ENCODE measurements at regions not wholly inside any gene's neighbourhood (a gene's known extent, or its start where the extent isn't known, plus 50 kb on each side); places are given as distances from the start of the nearest gene placed in this dataset.
"Not testable (repeated sequence)": the region's sequence is repeated elsewhere in the genome, so short reads cannot be mapped to it uniquely, and the experiment has no call there.

GRCh38 chr1:244297087-244297486 is 154.6 kb downstream of the ADSS2 start:
- DNase-seq (ENCODE audit: low read depth): no peak

DNA sequence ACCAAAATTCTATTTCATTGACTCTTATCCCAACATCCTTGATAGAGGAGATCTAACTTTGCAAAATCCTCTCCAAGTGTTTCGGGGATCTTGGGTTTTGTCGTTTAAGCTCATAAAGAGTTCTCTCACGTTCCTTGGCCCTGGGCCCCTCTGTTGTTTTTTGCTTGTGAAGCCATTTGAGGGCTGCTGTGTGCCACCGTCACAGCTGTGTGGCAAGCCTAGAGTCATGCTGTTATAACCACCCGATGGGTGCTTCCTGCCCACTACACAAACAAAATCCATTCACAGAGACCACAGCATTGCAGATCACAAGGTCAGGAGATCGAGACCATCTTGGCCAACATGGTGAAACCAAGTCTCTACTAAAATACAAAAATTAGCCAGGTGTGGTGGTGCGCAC is 154.1 kb downstream of the ADSS2 start:
- no peak for DNase-seq (ENCODE audit: low read depth)

DNA sequence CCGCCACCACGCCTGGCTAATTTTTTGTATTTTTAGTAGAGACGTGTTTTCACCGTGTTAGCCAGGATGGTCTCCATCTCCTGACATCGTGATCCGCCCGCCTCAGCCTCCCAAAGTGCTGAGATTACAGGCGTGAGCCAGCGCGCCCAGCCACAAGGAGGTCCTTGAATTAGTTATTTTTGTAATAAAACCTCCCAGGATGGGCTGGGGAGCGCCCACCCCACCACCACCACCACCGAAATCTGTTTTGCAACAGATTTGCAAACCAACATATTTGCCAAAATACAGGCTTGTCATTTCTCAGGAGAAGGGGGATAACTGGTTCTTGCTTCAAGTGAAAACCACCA is 151.7 kb downstream of the ADSS2 start:
- not testable (repeated sequence) for DNase-seq (ENCODE audit: low read depth)

DNA sequence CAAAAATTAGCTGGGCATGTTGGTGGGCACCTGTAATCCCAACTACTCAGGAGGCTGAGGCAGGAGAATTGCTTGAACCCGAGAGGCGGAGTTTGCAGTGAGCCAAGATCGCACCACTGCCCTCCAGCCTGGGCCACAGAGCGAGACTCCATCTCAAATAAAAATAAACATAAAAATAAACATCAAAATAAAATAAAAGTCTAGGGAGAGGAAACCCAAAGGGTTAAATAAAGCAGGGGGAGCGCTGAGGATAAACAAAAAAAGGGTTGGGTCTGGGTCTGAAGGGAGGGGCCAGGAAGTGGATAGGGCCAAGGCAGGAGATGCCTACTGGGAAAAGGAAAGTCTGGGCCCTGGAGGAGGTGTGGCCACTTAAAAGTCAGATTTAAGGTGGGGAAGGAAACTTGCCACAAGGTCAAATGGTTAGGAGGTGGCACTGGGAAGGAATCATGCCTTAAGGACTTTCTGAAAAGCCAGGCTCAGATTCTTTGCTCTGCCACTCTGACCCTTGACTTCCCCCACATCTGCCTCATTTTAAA is 150.0 kb downstream of the ADSS2 start:
- no peak for DNase-seq (ENCODE audit: low read depth)

DNA sequence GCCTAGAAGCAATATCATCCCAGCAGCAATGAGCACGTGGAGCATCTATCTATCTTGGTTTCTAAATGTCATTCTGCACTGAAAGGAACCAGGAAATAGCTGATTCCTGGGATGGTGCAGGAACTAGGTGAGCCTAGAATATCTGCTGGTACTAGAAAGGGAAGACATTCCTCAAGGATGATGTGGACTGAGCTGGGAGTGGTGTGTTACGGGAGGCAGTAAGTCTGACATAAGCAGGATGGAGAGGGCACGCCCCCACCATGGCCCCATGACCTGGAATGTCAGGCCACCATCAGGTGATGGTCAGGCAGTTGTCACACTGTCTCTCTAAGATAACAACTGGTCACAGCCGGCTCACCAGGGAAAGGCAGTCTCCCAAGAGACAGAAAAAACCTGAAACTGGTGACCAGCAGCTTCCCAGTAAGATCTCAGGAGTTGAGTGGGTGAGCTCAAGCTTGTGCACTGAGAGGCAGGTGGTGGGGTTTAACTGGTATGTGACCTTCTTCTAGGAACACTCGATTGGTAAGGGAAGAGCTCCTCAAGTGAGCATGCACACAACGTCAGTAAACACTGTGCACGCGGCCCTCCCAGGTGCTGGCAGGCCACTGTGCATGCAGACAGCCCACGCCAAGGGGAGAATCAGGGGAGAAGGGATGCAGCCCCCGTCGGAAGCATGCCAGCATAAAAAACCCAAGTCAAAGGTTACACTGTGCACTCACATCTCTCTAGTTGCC is 148.7 kb downstream of the ADSS2 start:
- no peak for DNase-seq (ENCODE audit: low read depth)

- DNase-seq (ENCODE audit: low read depth): no peak
Measured at GRCh38 chr1:244303610-244303969, 148.1 kb downstream of the ADSS2 start.

- DNase-seq (ENCODE audit: low read depth): no peak
Measured at GRCh38 chr1:244304156-244304555, 147.6 kb downstream of the ADSS2 start.

DNA sequence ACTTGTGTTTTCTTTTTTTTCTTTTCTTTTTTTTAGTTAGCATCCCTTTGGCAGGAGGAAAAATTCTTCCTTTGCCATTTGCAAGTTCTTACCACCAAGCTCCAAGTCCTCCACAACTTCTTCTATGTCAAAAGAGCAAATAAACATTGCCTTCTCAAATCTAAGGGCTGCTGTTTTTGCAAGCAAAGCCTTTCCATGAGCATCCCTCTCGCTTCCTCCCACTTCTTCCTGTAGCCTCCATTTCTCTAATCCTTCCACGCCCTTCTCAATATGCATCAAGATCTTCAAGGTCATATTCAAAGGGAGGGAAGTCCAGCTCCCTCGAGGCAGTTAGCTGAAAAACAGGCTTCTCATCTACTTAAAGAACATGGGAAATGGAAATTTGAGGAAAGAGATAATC is 147.1 kb downstream of the ADSS2 start:
- no peak for DNase-seq (ENCODE audit: low read depth)

DNA sequence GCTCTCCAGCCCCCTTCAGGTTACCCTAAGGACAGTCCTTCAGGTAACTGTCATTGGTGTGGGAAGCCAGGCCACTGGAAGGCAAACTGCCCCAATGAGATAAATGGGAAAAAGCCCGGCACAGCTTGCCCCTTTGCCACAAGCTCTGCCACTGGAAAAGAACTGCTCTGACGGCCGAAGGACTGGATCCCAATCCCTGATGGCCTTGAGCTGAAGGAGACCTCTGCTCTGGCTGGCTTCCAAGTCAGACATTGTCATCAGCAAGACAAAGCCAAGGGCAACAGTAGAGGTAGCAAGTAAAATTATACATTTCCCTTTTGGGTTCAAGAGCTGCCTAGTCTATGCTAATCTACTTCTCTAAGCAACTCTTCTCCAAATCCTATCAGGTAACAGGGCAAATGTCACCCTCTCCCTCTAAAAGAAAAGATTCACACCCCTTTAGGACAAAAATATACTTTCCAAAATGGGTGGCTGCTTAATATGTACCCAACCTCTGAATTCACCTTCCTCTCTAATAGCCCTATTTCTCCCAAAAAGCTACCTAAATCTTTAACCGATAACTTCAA is 145.8 kb downstream of the ADSS2 start:
- no peak for DNase-seq (ENCODE audit: low read depth)

GRCh38 chr1:244306544-244306943 is 145.2 kb downstream of the ADSS2 start:
- no peak for DNase-seq (ENCODE audit: low read depth)

DNA sequence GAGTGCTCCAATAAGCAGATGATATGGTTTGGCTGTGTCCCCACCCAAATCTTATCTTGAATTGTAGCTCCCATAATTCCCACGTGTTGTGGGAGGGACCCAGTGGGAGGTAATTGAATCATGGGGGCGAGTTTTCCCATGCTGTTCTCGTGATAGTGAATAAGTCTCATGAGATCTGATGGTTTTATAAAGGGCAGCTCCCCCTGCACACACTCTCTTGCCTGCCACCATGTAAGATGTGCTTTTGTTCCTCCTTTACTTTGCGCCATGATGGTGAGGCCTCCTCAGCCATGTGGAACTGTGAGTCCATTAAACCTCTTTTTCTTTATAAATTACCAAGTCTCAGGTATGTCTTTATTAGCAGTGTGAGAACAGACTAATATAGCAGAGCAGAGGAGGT is 142.5 kb downstream of the ADSS2 start:
- DNase-seq (ENCODE audit: low read depth): not testable (repeated sequence)

- DNase-seq (ENCODE audit: low read depth): no peak
Measured at GRCh38 chr1:244311784-244312532, 139.8 kb downstream of the ADSS2 start.

DNA sequence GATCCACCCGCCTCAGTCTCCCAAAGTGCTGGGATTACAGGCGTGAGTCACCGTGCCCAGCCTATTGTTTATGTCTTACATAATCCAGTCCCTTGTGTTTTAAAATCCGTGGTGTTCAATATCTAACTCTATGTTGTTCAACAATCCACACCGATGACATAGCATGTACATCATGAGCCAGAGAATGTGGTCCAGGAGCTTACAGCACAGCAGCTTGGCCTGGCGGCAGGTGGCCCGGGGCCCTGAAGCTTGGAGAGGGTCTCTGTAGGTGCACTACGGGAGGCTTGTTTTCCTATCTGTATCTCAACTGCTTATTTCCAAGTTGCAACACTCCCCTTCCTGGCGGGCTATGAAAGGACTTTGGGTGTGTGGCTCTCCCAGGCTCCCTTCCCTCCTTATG is 138.4 kb downstream of the ADSS2 start:
- DNase-seq (ENCODE audit: low read depth): no peak

DNA sequence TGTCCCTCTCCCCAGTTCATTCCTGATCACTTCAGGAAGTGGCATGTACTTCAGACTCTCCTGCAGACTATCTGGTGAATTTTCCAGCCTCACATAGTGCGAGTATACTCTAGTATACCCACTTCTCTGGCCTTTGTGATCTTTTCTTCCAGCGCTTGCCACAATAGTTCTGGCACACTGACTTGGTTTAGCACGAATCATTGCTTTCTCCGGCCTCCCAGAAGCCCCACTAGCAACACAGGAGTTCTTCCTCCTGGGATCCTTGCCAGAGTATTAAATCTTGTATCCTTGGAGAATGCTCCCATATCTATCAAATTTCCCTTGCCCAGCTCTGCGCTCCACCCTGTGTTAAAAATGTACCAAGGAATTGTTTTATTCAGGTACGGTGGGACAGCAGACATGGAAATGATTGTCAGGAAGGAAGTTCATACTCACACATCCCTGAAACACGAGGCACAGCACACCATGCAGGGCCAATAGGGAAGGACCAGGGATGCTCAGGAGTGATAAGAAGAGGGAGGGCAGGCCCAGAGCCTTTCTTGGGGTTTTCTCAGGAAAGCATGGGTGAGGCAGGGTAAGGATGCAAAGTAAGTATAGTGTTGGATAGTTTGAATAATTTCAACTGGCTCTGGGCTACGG is 136.7 kb downstream of the ADSS2 start:
- no peak for DNase-seq (ENCODE audit: low read depth)

GRCh38 chr1:244315996-244316395 is 135.7 kb downstream of the ADSS2 start:
- DNase-seq (ENCODE audit: low read depth): no peak

DNA sequence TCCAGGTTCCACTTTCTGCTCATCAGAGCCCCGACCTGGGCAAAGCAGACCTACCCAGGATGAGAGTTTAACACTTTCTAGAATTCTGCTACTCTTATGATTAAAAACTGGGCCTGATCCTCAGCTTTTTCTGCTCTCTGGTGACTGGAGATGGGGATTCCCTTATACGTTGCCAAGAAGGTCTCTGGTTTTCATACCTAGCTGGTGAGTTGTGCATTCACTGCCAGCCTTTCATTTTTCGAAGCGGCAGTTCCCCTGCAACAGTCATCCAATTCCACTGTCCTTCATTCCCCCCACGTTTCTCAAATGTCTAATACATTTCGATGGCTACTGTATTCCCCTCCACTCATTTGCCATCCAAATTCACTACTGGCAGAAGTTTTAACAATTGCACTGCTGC is 135.3 kb downstream of the ADSS2 start:
- DNase-seq (ENCODE audit: low read depth): no peak

DNA sequence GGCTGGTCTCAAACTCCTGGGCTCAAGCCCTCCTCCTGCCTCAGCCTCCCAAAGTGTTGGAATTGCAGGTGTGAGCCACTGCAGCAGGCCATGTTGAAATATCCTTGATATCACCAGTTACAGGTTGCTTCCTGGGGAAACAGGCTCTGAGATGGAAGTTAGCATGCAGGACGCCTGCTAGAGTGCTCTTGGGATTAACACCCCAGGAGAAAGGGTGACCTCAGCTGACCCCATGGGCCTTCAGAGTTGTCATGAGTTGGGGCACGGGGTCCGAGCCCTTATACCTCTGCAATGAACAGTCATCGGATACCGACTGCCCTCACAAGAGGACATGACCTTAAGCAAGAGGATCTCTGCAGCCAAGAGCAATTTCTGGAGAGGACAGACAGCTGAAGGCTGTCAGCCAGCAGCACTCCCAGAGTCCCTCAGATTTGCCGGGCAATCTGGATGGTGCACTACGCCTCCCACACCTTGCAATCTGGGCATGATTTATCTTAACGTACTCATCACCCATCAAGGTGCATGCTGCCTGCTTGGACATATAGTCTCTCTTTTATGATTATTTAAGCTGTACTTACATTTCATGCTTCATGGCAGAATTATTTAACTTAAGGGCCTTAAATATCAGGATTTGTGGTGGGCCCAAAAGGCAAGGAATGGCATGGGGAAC is 134.6 kb downstream of the ADSS2 start:
- no peak for DNase-seq (ENCODE audit: low read depth)

GRCh38 chr1:244318078-244318477 is 133.6 kb downstream of the ADSS2 start:
- no peak for DNase-seq (ENCODE audit: low read depth)

- DNase-seq (ENCODE audit: low read depth): no peak
Measured at GRCh38 chr1:244318512-244318911, 133.2 kb downstream of the ADSS2 start.

GRCh38 chr1:244319283-244320132 is 132.2 kb downstream of the ADSS2 start:
- DNase-seq (ENCODE audit: low read depth): peak; percentile 15

- DNase-seq (ENCODE audit: low read depth): no peak
Measured at GRCh38 chr1:244322181-244322580, 129.5 kb downstream of the ADSS2 start.

All from activated T-cell treated with anti-CD3 and anti-CD28 coated beads for 48 hours (primary cell).